ENCODE measurements at regions not wholly inside any gene's neighbourhood (a gene's known extent, or its start where the extent isn't known, plus 50 kb on each side); places are given as distances from the start of the nearest gene placed in this dataset.

GRCh38 chr3:127450331-127450730 lies 140.2 kb downstream of the TPRA1 start:
- TF ChIP-seq, protein P1, sequence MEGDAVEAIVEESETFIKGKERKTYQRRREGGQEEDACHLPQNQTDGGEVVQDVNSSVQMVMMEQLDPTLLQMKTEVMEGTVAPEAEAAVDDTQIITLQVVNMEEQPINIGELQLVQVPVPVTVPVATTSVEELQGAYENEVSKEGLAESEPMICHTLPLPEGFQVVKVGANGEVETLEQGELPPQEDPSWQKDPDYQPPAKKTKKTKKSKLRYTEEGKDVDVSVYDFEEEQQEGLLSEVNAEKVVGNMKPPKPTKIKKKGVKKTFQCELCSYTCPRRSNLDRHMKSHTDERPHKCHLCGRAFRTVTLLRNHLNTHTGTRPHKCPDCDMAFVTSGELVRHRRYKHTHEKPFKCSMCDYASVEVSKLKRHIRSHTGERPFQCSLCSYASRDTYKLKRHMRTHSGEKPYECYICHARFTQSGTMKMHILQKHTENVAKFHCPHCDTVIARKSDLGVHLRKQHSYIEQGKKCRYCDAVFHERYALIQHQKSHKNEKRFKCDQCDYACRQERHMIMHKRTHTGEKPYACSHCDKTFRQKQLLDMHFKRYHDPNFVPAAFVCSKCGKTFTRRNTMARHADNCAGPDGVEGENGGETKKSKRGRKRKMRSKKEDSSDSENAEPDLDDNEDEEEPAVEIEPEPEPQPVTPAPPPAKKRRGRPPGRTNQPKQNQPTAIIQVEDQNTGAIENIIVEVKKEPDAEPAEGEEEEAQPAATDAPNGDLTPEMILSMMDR (IDR thresholded peaks at IDR 0.05; ENCODE audit: low read depth, low read length, missing control alignments) = no peak
- Histone ChIP-seq H3K36me3 (replicated peaks) (no peaks in the 10 kb centered on the region), H3K27me3 (replicated peaks) (peaks cover 13% of the 10 kb centered on the region), H3K4me3 (ENCODE audit: low read depth, low read length) (no peak overlapping the region), H3K27ac (no peak overlapping the region)
- in situ Hi-C loops (cut with HindIII; ENCODE audit: low pct_ligation_motif_present, low sequenced_read_pairs) = no loop called here
- DNase-seq = no peak

- Histone ChIP-seq H3K27me3 (replicated peaks) (peaks cover 11% of the 10 kb centered on the region), H3K27ac (no peak overlapping the region), H3K4me3 (ENCODE audit: low read depth, low read length) (no peak overlapping the region), H3K36me3 (replicated peaks) (no peaks in the 10 kb centered on the region)
- in situ Hi-C loops (cut with HindIII; ENCODE audit: low pct_ligation_motif_present, low sequenced_read_pairs) = no loop called here
- DNase-seq = no peak
- TF ChIP-seq, protein P1 (IDR thresholded peaks at IDR 0.05; ENCODE audit: low read depth, low read length, missing control alignments) = no peak
Observed at GRCh38 chr3:127449486-127450212, 140.9 kb downstream of the TPRA1 start.

GRCh38 chr3:127448671-127449070 lies 141.9 kb downstream of the TPRA1 start:
- TF ChIP-seq, protein P1 (IDR thresholded peaks at IDR 0.05; ENCODE audit: low read depth, low read length, missing control alignments) = no peak
- Histone ChIP-seq H3K27ac (no peak overlapping the region), H3K4me3 (ENCODE audit: low read depth, low read length) (no peak overlapping the region), H3K27me3 (replicated peaks) (peaks cover 4% of the 10 kb centered on the region), H3K36me3 (replicated peaks) (no peaks in the 10 kb centered on the region)
- no peak for DNase-seq
- in situ Hi-C loops (cut with HindIII; ENCODE audit: low pct_ligation_motif_present, low sequenced_read_pairs) = no loop called here

DNA sequence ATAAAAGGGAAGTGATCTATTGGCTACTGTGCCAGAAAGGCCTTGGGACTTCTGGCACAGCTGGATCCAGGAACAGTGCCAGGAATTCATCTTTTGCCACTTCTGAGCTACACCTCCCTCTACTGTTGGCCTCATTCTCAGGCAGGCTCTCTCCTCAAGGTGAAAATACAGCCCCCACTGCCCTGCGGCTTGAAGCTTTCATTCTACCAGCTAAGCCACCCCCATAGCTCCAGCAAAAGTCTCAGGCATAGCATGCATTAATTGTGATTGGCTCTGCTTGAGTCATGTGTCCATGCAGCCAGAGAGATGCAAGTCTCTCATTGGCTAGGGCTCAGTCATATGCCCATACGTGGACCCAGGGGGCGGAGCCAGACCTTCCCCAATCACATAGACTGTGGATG lies 142.4 kb downstream of the TPRA1 start:
- TF ChIP-seq, protein P1 (IDR thresholded peaks at IDR 0.05; ENCODE audit: low read depth, low read length, missing control alignments) = no peak
- DNase-seq = no peak
- Histone ChIP-seq H3K4me3 (ENCODE audit: low read depth, low read length) (no peak overlapping the region), H3K27me3 (replicated peaks) (peaks cover 4% of the 10 kb centered on the region), H3K36me3 (replicated peaks) (no peaks in the 10 kb centered on the region), H3K27ac (no peak overlapping the region)
- in situ Hi-C loops (cut with HindIII; ENCODE audit: low pct_ligation_motif_present, low sequenced_read_pairs) = no loop called here

DNA sequence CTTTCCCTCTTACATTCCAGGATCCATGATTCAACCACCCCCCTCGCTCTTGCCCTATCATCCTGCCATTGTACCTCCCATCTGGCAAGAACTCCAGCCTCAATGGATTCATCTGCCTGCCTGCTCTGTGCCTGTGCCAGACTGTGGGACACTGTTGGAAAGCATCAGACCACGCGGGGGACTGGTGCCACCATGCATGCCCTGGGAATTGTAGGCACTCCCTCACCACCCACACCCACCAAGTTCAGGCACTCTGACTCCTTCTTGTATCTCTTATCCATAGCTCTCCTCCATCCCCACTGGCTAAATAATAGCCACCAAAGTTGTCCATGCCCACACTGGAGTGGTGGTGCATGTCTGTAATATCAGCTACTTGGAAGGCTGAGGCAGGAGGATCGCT lies 143.8 kb downstream of the TPRA1 start:
- Histone ChIP-seq H3K4me3 (ENCODE audit: low read depth, low read length) (no peak overlapping the region), H3K36me3 (replicated peaks) (no peaks in the 10 kb centered on the region), H3K27me3 (replicated peaks) (no peaks in the 10 kb centered on the region), H3K27ac (no peak overlapping the region)
- no peak for DNase-seq
- TF ChIP-seq, protein P1 (IDR thresholded peaks at IDR 0.05; ENCODE audit: low read depth, low read length, missing control alignments) = no peak
- in situ Hi-C loops (cut with HindIII; ENCODE audit: low pct_ligation_motif_present, low sequenced_read_pairs) = no loop called here
